ENCODE measurements at regions not wholly inside any gene's neighbourhood (a gene's known extent, or its start where the extent isn't known, plus 50 kb on each side); places are given as distances from the start of the nearest gene placed in this dataset.
A peak's percentile ranks its signal among the peaks of the same experiment; 100 is the strongest.

GRCh38 chr15:35145336-35145735 is 60.2 kb upstream of the NANOGP8 start:
- TF ChIP-seq YY1 (IDR thresholded peaks at IDR 0.05; ENCODE audit: borderline replicate concordance in 1 of 3, control insufficient read depth in 1 of 3, extremely low read depth in 1 of 3, insufficient read depth in 3 of 3, insufficient read length in 1 of 3, insufficient replicate concordance in 2 of 3, low read depth in 1 of 3, low read length in 2 of 3) (no peak), EWSR1 (IDR thresholded peaks at IDR 0.05; ENCODE audit: borderline replicate concordance, low read depth, partially characterized antibody) (no peak), THAP12 (CRISPR knock-in tag; IDR thresholded peaks at IDR 0.05) (no peak), MTA2 (IDR thresholded peaks at IDR 0.05; ENCODE audit: low read depth) (no peak), YBX1 (IDR thresholded peaks at IDR 0.05) (no peak), BRF2 (IDR thresholded peaks at IDR 0.05; ENCODE audit: borderline replicate concordance, insufficient read depth, insufficient read length) (no peak), THRB (CRISPR knock-in tag; conservative IDR thresholded peaks at IDR 0.05) (no peak), RAD21 (CRISPR knock-in tag; conservative IDR thresholded peaks at IDR 0.05 in 1 of 2, IDR thresholded peaks at IDR 0.05 in 1 of 2) (no peak), SIRT6 (IDR thresholded peaks at IDR 0.05; ENCODE audit: low read depth, low read length) (no peak), NFATC3 (IDR thresholded peaks at IDR 0.05) (no peak), NFIX (CRISPR knock-in tag; IDR thresholded peaks at IDR 0.05; ENCODE audit: low read depth) (no peak), ASH1L (IDR thresholded peaks at IDR 0.05; ENCODE audit: borderline replicate concordance, low read depth, partially characterized antibody) (no peak), USF1 (CRISPR knock-in tag; IDR thresholded peaks at IDR 0.05) (no peak)
- H3K79me2 ChIP-seq (ENCODE audit: control insufficient read depth, insufficient read depth, low read length), result no peaks in the 10 kb centered on the region
- DNase-seq (ENCODE audit: extremely low read depth in 1 of 4, low spot score in 3 of 4), result no peak
- ChIA-PET CTCF (ENCODE audit: low intra/inter-chr PET ratio) (no interaction called here), POLR2A (interaction anchor here (0.6 kb wide), 1 partner anchor 490 kb away, joined by 3 read pairs; no protein-coding TSS in a partner anchor)
- H3K9me1 ChIP-seq (ENCODE audit: control insufficient read depth, insufficient read depth, low read length), result no peaks in the 10 kb centered on the region
- FAIRE-seq, result no peak
- peaks cover 0 to 8% of the 10 kb centered on the region in 2 experiments; a peak in 3 of 5 replicates for H3K4me1 ChIP-seq (replicated peaks in 1 of 2; ENCODE audit: control insufficient read depth in 2 of 2, insufficient read depth in 2 of 2, low read length in 2 of 2)
- H3K4me3 ChIP-seq, result no peak overlapping the region
- peak overlapping the region; percentile 18; the same call in 1 of the 2 replicates for H2AFZ ChIP-seq (ENCODE audit: low read depth, low read length)
- in situ Hi-C loops (cut with MboI), result no loop called here
- WGBS (ENCODE audit: insufficient coverage, low coverage, missing lambda C conversion rate), result 100% methylated on average over 1 of the region's 1 CpG
- no peak overlapping the region for H3K4me2 ChIP-seq (ENCODE audit: insufficient read depth, low read length)
- H3K27ac ChIP-seq (ENCODE audit: extremely low read depth, low read depth, low read length), result no peak overlapping the region
- intact Hi-C loops (cut with micrococcal nuclease), result no loop called here
- H3K9me3 ChIP-seq (replicated peaks; ENCODE audit: control insufficient read depth, insufficient read depth, low read depth, low read length), result no peaks in the 10 kb centered on the region
- ATAC-seq, result no peak
- BruUV-seq (replicated peaks), result no TSS peak
- H3K36me3 ChIP-seq (ENCODE audit: control insufficient read depth, insufficient read depth, low read length), result no peaks in the 10 kb centered on the region
- no peaks in the 10 kb centered on the region for H3K27me3 ChIP-seq (ENCODE audit: control insufficient read depth in 2 of 2, insufficient read depth in 2 of 2, low read length in 2 of 2)
- no peaks in the 10 kb centered on the region for H4K20me1 ChIP-seq (replicated peaks; ENCODE audit: control insufficient read depth, insufficient read depth, low read length)
- H3K9ac ChIP-seq (ENCODE audit: insufficient read depth in 1 of 2, low read depth in 2 of 2, low read length in 2 of 2), result no peak overlapping the region
